DOHH2 (cell line): ENCODE measurements at regions not wholly inside any gene's neighbourhood (a gene's known extent, or its start where the extent isn't known, plus 50 kb on each side); places are given as distances from the start of the nearest gene placed in this dataset.

ENCODE experiments used
- CTCF ChIP-seq: fragments of 200-600 bp; sonication (generic); IDR thresholded peaks from one replicate; pipeline ENCODE4 v1.5.1; 2014; ENCODE audit warnings: antibody characterized with exemption, mild to moderate bottlenecking, low read depth, low read length; ENCODE audit not compliant: poor library complexity, severe bottlenecking
- EZH2phosphoT487 ChIP-seq: fragments of 200-600 bp; sonication (generic); IDR thresholded peaks from 2 replicates; pipeline ENCODE4 v1.6.1; 2017; ENCODE audit warnings: borderline replicate concordance, mild to moderate bottlenecking, antibody characterized with exemption, low read length, moderate library complexity, mixed read lengths

DNA sequence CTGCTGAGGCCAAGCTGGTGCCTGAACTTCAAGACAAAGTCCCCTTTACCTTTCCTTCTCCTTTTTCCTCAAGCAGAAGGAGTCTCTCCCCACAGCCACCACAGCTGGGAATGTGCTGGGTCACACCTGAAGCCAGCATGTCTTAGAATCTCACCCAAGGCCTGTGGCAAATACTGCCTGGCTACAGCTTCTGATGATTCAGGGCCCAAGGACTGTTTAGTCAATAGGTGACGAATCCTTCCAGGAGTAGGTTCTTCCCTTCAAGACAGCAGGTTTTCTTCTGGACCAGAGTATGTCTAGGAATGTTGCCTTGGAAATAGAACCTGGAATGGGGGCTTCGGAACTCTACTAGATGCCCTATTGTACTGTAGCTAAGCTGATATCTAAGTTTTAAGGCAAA, 374.6 kb downstream of the KIF20B start:
- TF ChIP-seq CTCF (no peak), EZH2phosphoT487 (no peak)
